HCT116 (cell line): ENCODE measurements at regions not wholly inside any gene's neighbourhood (a gene's known extent, or its start where the extent isn't known, plus 50 kb on each side); places are given as distances from the start of the nearest gene placed in this dataset.

Source experiments
- ATAC-seq: fragments of 200-7000 bp; cut with Tn5 transposase; 2 replicates; pipeline ENCODE4 v1.9.1; 2020; ENCODE audit warnings: mild to moderate bottlenecking, moderate library complexity
- BruUV-seq: library from RNA; stranded (reverse); fragments of 400-500 nt; replicated peaks from 2 replicates; lab custom pipeline; 2021; lab: Mats Ljungman, UMichigan
- CTCF ChIA-PET: fragments of 300-600 bp; sonication (Branson Sonifier 250); formaldehyde crosslinking; loops from one replicate; lab custom pipeline; 2021; ENCODE audit warnings: antibody characterized with exemption; lab: Charles Lee
- POLR2A ChIA-PET: fragments of 300-600, 350-600 bp; sonication (Branson Sonifier 250); formaldehyde crosslinking; loops from one replicate; lab custom pipeline; 2021; ENCODE audit warnings: antibody characterized with exemption; lab: Charles Lee
- RAD21 ChIA-PET, 2 experiments: fragments of 300-600 bp; sonication (Branson Sonifier 250); formaldehyde crosslinking; loops; one replicate each; lab custom pipeline; 2023; ENCODE audit warnings: low total read pairs in 2 of 2; ENCODE audit not compliant: uncharacterized antibody in 2 of 2, unreplicated experiment in 2 of 2, low non-redundant PET in 1 of 2; lab: Charles Lee
- DNase-seq: peaks from one replicate; pipeline ENCODE4 v3.0.0-alpha.2; 2010; ENCODE audit warnings: low read depth, low spot score
- H2AFZ ChIP-seq: fragments of 200-600 bp; shearing (Covaris generic), sonication (generic); 2 replicates; pipeline ENCODE4 v1.6.1; 2017; ENCODE audit warnings: low read depth, mixed run types, mixed read lengths, antibody characterized with exemption, low read length; ENCODE audit not compliant: poor library complexity, severe bottlenecking
- H3K27ac ChIP-seq: 2 replicates; pipeline ENCODE4 v1.5.1; 2012; ENCODE audit warnings: low read depth, low read length
- H3K27me3 ChIP-seq: fragments of 200-600 bp; sonication (generic); 2 replicates; pipeline ENCODE4 v1.6.1; 2016; ENCODE audit warnings: mixed run types, low read length, mixed read lengths; ENCODE audit not compliant: insufficient read depth
- H3K36me3 ChIP-seq, 2 experiments: fragments of 200-500 bp in 1 of 2; fragments of 200-600 bp in 1 of 2; sonication (Bioruptor generic) in 1 of 2; sonication (generic) in 1 of 2; 2 replicates each; pipeline versions ENCODE4 v1.5.1 to v1.6.1; 2014 to 2016; ENCODE audit warnings: low read length in 2 of 2, inconsistent platforms in 1 of 2, mixed read lengths in 1 of 2, mixed run types in 1 of 2; ENCODE audit not compliant: insufficient read depth in 2 of 2, control insufficient read depth in 1 of 2
- H3K4me1 ChIP-seq, 2 experiments: fragments of 200-600 bp in 1 of 2; sonication (generic) in 1 of 2; 2 replicates each; pipeline versions ENCODE4 v1.5.1 to v1.6.1; 2012 to 2017; ENCODE audit warnings: low read length in 2 of 2, inconsistent platforms in 1 of 2, mild to moderate bottlenecking in 1 of 2, mixed read lengths in 1 of 2, mixed run types in 1 of 2, moderate library complexity in 1 of 2; ENCODE audit not compliant: insufficient read depth in 2 of 2, control insufficient read depth in 1 of 2
- H3K4me2 ChIP-seq: fragments of 200-600 bp; sonication (generic); 2 replicates; pipeline ENCODE4 v1.6.1; 2017; ENCODE audit warnings: mixed run types, low read length, mixed read lengths
- H3K4me3 ChIP-seq, 2 experiments: fragments of 200-600 bp in 1 of 2; sonication (generic) in 1 of 2; replicated peaks in 1 of 2; 2 replicates each; pipeline ENCODE4 v1.5.1; 2011 to 2016; ENCODE audit warnings: low read length in 2 of 2, control low read depth in 1 of 2, low read depth in 1 of 2, mild to moderate bottlenecking in 1 of 2, mixed read lengths in 1 of 2, mixed run types in 1 of 2
- H3K79me2 ChIP-seq: fragments of 200-600 bp; sonication (generic); 2 replicates; pipeline ENCODE4 v1.6.1; 2017; ENCODE audit warnings: mild to moderate bottlenecking, mixed run types, low read length, moderate library complexity, mixed read lengths; ENCODE audit not compliant: insufficient read depth
- H3K9ac ChIP-seq: fragments of 200-600 bp; sonication (generic); 2 replicates; pipeline ENCODE4 v1.6.1; 2016; ENCODE audit warnings: low read length, mixed read lengths
- H3K9me2 ChIP-seq: fragments of 200-600 bp; sonication (generic), shearing (Covaris generic); 2 replicates; pipeline ENCODE4 v1.6.1; 2017; ENCODE audit warnings: mixed run types, mild to moderate bottlenecking, moderate library complexity; ENCODE audit not compliant: insufficient read depth
- H3K9me3 ChIP-seq, 2 experiments: fragments of 200-500 bp in 1 of 2; fragments of 200-600 bp in 1 of 2; sonication (Bioruptor generic) in 1 of 2; sonication (generic) in 1 of 2; 2 replicates each; pipeline ENCODE4 v1.6.1; 2014 to 2017; ENCODE audit warnings: low read length in 2 of 2, mixed read lengths in 2 of 2, inconsistent platforms in 1 of 2, low read depth in 1 of 2, mild to moderate bottlenecking in 1 of 2, mixed run types in 1 of 2, moderate library complexity in 1 of 2; ENCODE audit not compliant: control insufficient read depth in 1 of 2, insufficient read depth in 1 of 2
- H4K20me1 ChIP-seq: fragments of 200-600 bp; sonication (generic), shearing (Covaris generic); 2 replicates; pipeline ENCODE4 v1.6.1; 2017; ENCODE audit warnings: mixed run types, mild to moderate bottlenecking, moderate library complexity; ENCODE audit not compliant: insufficient read depth
- CBX3 ChIP-seq: IDR thresholded peaks from 2 replicates; pipeline ENCODE4 v1.6.1; 2012; ENCODE audit warnings: low read depth
- ELF1 ChIP-seq: IDR thresholded peaks from 2 replicates; pipeline ENCODE4 v1.6.1; 2012; ENCODE audit warnings: low read depth, borderline replicate concordance
- EZH2 ChIP-seq: fragments of 200-600 bp; sonication (generic); IDR thresholded peaks from 2 replicates; pipeline ENCODE4 v1.6.1; 2017; ENCODE audit warnings: antibody characterized with exemption, mixed run types
- EZH2phosphoT487 ChIP-seq: fragments of 200-600 bp; IDR thresholded peaks from 2 replicates; pipeline ENCODE4 v1.6.1; 2018; ENCODE audit warnings: antibody characterized with exemption, borderline replicate concordance
- JUND ChIP-seq: IDR thresholded peaks from 2 replicates; pipeline ENCODE4 v1.6.1; 2012
- POLR2A ChIP-seq: IDR thresholded peaks from 2 replicates; pipeline ENCODE4 v1.7.0; 2011; ENCODE audit warnings: borderline replicate concordance; ENCODE audit not compliant: insufficient read depth, insufficient read length; ENCODE audit errors: extremely low read depth
- REST ChIP-seq: IDR thresholded peaks from 2 replicates; pipeline ENCODE4 v1.6.1; 2012; ENCODE audit warnings: low read depth
- SRF ChIP-seq: IDR thresholded peaks from 2 replicates; pipeline ENCODE4 v1.6.1; 2012; ENCODE audit warnings: low read depth
- TCF7L2 ChIP-seq: IDR thresholded peaks from 2 replicates; pipeline ENCODE4 v1.7.0; 2011; ENCODE audit warnings: borderline replicate concordance, inconsistent platforms; ENCODE audit not compliant: insufficient read depth, insufficient read length; ENCODE audit errors: extremely low read depth
- ZFX ChIP-seq: fragments of 450-650 bp; IDR thresholded peaks from 2 replicates; pipeline ENCODE4 v1.6.1; 2017
- intact Hi-C: fragments of 100-400 bp; cut with micrococcal nuclease; formaldehyde crosslinking; loops from 2 replicates; pipeline ENCODE4 v1.10.0; 2022
- TF ChIP-seq, protein P1 (sequence below): IDR thresholded peaks from 2 replicates; pipeline ENCODE4 v1.6.1; 2012

DNA sequence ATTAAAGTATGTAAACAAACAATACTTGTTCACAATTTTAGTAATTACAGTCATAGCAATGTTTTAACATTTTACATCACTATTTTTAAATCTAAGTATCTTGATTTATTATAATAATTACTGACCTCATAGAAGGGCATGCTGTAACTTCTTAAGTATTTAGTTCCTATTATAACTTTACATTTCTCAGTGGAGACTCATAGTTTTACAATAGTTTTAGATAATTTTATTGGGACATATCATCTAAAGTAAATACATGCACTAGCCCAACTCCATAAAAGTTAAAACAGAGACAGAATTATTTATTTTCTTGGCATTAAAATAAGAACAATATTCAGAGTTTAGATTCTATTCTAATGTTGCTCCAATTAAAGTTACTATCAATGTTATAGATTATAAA lies 466.5 kb upstream of the BCHE start:
- H4K20me1 ChIP-seq, result no peaks in the 10 kb centered on the region
- ATAC-seq (no peak), DNase-seq (no peak)
- no peaks in the 10 kb centered on the region for H3K36me3 ChIP-seq
- H2AFZ ChIP-seq, result no peak overlapping the region
- ChIA-PET RAD21 (no interaction called here), POLR2A (no interaction called here), CTCF (no interaction called here)
- H3K4me1 ChIP-seq, result no peaks in the 10 kb centered on the region
- H3K4me2 ChIP-seq, result no peak overlapping the region
- H3K4me3 ChIP-seq, result no peak overlapping the region
- H3K27me3 ChIP-seq, result no peaks in the 10 kb centered on the region
- no peak overlapping the region for H3K9ac ChIP-seq
- TF ChIP-seq JUND (no peak), EZH2phosphoT487 (no peak), SRF (no peak), EZH2 (no peak), TCF7L2 (no peak), CBX3 (no peak), REST (no peak), ELF1 (no peak), ZFX (no peak), POLR2A (no peak)
- TF ChIP-seq, protein P1, sequence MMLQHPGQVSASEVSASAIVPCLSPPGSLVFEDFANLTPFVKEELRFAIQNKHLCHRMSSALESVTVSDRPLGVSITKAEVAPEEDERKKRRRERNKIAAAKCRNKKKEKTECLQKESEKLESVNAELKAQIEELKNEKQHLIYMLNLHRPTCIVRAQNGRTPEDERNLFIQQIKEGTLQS, result no peak
- intact Hi-C loops, result no loop called here
- no peak overlapping the region for H3K27ac ChIP-seq
- no peaks in the 10 kb centered on the region for H3K9me3 ChIP-seq
- BruUV-seq, result no TSS peak
- H3K9me2 ChIP-seq, result no peaks in the 10 kb centered on the region
- H3K79me2 ChIP-seq, result no peaks in the 10 kb centered on the region
